GM21526 (cell line): ENCODE measurements at regions not wholly inside any gene's neighbourhood (a gene's known extent, or its start where the extent isn't known, plus 50 kb on each side); places are given as distances from the start of the nearest gene placed in this dataset.
"Not testable (repeated sequence)": the region's sequence is repeated elsewhere in the genome, so short reads cannot be mapped to it uniquely, and the experiment has no call there.

Experiments
- ATAC-seq: cut with Tn5 transposase; IDR thresholded peaks from one replicate; pipeline ENCODE4 v1.9.1; 2021; ENCODE audit warnings: moderate library complexity; ENCODE audit not compliant: unreplicated experiment, low FRiP score

DNA sequence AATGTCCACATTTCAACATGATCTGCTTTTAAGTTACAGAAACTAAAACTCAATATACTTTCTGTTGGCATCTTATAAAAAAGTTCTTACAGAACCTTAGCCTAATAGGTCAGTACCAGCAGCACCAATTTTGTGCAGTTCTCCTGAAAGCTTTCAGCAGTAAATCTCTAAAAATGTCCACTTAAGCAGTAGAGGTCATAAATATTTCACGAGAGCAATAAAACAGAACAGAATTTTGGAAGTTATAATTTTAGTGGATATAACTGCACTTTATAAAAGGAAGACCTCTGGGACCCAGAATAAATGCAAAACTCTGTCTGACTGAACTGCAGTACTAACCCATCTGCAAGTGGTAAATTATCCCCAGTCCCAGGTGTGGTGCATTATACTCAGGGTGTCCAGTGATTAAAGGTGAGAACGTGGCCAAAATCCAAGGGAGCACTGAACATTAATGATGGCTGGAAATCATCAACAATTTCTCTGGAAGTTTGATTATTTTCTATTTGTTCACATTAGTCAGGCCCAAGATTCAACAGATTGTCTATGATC, 172.6 kb upstream of the RSPO3 start:
- ATAC-seq = no peak

DNA sequence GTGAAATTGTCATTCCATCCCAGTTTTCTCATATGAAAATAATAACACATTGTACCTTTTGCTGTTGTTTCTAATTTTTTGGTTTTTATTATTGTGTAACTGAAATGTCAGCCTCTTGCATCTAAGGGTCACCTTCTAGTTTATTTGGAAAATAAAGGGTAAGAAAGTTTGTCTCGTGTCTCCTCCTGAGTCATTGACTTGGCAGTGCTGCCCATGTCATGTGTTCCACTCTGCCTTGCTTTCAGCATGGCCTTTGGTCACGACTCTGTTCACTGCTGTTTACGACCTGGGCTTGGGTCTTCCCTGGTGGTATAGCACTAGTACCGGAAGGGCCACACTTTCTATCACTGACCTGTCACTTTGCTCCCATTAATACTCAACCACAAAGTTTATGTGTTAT, 171.4 kb upstream of the RSPO3 start:
- ATAC-seq = no peak

DNA sequence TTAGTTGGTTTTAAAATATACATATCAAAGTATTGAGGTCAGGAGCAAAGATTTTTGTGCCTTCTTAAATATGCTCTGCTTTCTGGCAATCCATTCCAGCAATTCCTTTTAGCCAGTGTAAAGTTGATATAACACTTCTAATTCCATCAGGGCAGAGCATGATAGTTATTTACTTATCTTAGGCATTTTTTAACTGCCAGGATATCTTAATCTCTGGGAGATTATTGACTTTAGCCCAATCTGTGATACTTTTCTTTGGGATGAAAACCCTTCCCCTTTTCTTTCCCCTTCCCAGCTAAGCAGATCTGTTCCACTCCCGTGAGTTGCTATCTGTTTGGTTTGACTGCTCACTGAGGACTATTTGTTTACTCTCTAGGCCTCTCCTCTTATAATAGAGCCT, 168.7 kb upstream of the RSPO3 start:
- no peak for ATAC-seq

DNA sequence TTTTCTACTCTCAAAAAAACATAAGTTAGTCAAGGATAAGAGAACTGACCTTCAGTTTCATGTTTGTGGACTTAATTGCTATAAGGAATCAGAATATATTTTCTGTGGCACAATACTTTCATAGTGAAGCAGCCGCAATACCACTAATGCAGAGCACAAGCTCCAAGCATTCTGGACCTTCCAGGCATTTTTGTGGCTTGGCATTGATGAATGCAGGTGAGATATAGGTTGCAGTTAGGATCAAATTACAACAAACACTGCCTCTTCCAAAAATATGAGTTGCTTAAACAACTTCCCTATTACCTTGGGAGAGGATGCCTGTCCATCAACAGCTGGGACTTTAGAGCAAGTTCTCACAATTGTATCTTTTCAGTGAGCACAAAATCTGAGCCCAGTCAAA, 162.8 kb upstream of the RSPO3 start:
- no peak for ATAC-seq

DNA sequence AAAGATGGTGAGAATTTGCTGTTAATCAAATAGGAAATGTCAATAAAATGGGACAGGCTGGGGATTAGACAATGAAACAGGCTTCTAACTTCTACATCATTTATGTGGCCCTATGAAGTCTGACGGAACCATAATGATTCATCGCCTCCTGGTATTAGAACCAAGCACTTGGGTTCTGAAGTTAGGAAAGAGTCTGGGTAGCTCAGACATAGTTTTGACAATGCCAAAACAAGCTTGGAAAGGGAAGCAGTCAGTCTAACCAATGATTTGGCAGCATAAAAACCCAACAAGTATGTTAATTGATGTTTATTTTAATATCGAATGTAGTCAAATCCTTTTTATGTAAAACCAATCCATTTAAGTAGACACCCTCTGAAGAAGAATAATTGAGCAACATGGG, 160.8 kb upstream of the RSPO3 start:
- ATAC-seq = no peak

DNA sequence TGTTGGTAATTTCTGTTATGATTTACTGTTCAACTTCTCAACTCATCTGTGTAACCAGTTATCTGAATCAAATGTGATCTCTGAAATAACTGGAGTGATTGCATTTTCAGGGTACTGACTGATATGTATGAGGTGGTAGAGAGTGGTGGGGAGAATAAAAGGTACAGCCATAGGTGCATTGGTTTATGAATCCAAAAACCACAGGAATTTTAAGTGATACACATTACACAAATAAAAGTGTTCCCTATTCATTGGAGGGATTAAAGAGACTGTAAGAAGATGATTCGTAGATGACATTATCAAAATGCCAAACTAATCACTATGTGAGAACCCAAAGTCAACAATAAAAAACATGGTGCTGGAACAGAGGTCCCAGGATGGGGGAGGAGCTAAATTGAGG, 158.7 kb upstream of the RSPO3 start:
- no peak for ATAC-seq

DNA sequence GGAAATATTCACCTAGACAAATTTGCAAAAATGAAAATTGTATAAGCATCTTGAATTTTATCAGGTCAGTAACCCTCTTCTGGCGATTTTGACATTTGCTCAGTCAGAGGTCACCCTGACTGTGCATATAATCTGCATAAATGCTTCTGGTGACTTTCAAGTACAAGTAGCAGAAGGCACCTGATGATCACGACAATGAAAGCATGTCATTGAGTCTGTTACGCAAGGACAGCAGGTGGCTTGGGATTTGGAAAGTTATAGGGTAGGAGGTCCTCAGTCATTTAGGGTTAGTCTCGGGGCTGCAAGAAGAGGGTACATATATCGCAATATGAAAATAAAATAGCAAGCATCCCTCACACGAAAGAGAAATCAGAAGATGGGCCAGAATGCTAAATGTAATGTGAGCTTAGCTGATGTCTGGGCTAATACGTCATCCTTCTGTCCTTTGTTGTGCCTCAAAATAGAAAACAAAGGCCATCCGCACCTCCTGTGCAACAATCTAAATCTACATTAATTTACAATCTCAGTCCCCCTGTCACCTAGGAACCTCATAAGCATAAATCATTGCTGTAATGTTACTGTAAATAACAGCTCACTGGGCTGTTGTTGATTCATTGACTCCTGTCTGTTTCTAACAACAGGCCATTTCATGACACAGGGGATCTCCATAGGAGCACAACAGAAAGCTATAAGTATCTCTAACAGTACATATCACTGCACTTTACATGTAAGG, 155.2 kb upstream of the RSPO3 start:
- no peak for ATAC-seq

DNA sequence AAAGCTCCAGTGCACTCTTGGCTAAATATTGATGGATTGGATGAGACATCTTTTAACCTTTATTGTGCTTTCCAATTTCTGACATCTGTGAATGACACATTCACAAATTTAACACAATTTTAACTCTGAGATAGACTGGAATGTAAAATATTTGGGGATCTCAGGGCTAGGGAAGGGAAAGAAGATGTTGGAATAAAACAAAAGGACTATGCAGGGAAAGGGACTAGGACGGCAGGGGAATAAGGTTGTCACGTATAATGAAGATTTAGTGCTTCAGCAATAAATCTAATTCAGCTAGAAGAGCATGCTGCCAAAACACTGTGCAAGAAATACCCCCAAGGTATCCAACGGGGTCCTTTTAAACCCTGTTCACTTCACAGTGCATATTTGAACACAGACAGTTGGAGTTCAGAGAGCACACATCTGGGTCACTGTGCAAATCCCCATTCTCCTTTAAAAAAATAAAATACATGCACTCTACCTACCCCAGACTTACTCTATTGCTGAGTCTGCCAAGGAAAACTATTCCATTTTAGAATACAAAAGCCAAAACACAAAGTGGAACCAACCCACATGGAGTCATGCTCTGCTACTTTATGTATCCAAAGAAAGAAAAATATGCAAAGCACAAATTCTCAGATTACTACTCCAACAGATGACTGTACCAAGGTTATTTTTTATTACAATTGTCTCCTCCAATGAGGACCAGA, 151.0 kb upstream of the RSPO3 start:
- no peak for ATAC-seq

DNA sequence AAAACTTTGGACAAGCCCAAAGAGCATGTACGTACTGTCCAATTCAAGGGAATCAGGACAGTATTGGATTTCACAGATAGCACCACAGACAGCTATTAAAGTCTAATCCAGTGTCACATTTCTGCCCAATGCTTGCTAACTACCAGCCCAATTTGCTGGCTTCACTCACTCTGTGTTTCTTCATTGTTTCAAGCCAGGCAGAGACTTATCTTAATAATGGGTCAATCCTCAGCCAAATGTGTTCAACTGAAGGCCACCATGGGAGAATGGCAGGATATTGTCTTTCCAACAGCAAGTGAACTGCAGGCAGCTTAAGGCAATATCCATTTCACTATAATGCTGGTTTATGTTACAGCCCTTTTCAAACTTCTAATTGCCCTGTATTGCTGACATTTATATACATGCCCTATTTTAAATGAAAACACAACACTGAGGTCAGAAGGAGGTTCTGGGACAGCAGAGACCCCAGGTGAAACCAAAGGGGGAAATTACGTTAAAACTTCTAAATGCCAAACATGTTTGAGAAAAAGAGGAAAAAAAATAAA, 142.1 kb upstream of the RSPO3 start:
- ATAC-seq = no peak

DNA sequence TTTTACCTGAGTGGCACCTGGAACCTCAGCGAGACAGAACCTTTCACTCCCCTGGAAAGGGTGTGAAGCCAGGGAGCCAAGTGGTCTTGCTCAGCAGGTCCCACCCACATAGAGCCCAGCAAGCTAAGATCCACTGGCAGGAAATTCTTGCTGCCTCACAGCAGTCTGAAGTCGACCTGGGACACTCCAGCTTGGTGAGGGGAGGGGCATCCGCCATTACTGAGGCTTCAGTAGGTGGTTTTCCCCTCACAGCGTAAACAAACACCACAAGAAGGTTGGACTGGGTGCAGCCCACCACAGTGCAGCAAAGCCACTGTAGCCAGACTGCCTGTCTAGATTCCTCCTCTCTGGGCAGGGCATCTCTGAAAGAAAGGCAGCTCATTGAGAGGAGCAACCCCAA, 134.7 kb upstream of the RSPO3 start:
- no peak for ATAC-seq

DNA sequence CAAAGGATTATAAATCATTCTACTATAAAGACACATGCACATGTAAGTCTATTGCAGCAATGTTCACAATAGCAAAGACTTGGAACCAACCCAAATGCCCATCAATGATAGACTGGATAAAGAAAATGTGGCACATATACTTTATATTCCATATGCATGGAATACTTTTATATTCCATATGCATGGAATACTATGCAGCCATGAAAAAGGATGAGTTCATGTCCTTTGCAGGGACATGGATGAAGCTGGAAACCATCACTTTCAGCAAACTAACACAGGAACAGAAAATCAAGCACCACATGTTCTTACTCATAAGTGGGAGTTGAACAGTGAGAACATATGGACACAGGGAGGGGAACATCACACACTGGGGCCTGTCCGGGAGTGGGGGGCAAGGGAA, 130.3 kb upstream of the RSPO3 start:
- ATAC-seq = not testable (repeated sequence)

DNA sequence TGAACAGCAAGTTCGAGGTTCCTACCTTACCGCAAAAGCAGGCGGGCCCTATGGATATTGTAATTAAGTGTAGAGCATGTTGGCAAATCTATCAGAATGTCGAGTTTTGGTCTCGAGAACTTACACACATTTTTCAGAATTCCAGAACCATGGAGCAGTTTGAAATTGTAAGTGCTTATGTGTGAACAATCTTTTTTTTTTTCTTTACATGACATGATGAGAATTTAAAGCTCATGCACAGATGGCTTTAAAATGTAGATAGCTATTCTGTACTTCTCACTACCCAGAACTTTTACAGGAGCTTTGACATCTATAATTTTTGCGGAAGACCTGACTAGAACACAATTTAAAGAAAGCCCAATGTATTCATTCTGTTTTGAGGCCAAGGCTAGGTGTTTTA, 117.8 kb upstream of the RSPO3 start:
- ATAC-seq = no peak

DNA sequence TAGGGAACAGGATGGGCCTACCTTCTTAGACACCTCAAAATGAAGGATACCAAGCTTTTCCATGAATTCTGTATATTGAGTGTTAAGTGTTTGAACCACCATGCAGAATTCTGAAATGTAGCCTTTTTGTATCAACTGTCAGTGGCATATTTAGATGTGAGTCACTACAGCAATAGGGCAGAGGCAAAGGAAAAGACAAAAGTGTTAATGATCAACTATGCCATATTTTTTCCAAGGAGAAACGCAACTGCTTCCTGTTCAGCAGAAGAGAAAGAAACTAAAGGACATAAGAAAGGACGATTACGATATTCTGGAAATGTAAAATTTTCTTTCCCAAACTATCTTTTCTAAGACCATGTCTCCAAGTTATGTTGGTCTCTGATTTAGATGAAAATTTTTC, 104.6 kb upstream of the RSPO3 start:
- ATAC-seq = no peak

DNA sequence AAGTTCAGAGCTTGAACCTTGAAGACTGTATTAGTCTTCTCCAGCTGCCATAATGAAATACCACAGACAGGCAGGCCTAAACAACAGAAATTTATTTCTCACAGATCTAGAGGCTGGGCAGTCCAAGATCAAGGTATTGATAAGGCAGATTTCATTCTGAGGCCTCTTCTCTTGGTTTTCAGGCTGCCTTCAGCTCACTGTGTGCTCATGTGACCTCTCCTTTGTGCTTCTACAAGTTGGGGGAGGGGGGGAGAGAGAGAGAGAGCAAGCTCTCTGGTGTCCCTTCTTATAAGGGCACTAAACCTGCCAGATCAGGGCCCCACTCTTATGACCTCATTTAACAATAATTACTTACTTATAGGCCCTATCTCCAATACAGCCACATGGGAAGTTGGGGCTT, 102.6 kb upstream of the RSPO3 start:
- ATAC-seq = no peak

DNA sequence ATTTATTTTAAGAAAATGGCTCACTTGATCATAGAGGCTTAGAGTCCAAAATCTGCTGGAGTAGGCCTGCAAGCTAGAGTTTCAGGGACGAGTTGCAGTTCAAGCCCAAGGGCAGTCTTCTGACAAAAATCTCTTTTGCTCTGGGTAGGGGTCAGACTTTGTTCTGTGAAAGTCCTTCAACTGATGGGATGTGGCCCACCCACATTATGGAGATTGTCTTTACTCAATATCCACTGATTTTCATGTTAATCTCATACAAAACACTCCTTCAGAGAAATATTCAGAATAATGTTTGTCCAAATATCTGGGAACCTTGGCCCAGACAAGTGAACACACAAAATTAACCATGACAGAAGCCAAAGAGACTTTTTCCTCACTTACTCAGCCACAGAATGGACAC, 98.6 kb upstream of the RSPO3 start:
- ATAC-seq = no peak

DNA sequence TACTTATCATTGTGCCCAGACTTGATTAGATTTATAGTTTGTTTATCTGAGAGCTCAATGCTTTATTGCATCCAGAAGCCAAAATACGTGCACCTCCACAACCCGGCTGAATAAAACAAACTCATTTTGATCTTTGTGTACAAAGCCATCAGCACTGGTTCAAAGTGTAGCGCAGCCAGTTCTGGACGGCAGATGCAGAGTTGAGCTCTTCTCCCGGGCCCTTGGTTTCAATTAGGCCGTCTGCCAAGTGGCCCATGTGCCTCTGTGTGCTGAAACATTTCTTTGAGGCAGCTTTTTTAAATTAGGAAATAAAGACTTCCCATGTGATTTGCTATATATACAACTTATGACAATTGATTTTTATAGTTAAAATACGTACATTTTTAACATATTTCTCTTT, 96.2 kb upstream of the RSPO3 start:
- ATAC-seq = no peak

DNA sequence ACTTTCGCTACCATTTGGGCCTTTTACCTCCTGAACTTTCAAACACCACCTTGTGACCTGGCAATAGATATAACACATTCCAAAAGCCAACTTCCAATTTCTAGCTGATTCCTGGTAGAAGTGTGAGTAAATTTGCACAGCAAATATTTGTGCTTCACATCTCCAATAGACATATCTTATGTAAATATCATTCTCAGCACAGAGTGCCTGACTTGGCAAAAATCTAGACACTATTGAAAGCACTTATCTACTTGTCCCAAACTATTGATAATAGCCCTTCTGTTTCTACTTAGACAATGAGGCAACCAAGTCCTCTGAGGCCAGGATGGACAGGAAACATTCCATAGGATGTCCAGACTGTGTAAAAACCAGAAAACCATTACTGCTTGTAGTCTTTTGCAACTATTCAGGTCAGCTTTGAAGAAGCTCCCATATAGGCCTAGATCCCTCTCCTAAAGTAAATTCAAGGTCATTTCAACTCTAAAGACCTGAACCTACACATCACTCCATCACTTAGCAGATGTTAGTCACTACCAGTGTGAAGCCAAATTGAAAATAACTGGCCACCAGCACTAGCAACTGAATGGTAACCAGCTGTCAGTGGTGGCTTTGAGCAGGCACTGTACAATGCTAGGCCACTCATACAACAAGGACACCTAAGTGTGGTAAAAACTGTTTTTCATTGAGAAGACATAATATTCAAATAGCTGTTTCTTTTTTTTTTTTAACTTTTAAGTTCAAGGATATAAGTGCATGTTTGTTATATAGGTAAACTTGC, 95.3 kb upstream of the RSPO3 start:
- no peak for ATAC-seq

DNA sequence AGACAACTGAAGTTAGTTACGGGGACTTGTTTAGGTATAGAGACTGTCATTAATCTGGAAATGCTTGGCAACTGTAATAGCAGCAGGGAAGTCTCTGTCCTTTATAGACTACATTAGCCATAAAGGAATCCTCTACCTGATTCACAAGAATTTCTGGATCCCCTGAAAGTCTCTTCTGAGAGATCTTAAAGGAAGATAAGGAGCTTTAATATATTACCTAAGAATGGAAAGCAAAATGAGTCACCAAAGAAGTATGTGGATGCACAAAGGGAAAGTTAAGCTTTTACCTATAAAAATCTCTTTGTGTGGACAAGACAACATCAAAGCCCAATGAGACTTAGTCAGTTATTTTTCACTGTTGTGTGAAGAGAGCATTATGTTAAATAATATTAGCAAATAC, 92.2 kb upstream of the RSPO3 start:
- no peak for ATAC-seq

DNA sequence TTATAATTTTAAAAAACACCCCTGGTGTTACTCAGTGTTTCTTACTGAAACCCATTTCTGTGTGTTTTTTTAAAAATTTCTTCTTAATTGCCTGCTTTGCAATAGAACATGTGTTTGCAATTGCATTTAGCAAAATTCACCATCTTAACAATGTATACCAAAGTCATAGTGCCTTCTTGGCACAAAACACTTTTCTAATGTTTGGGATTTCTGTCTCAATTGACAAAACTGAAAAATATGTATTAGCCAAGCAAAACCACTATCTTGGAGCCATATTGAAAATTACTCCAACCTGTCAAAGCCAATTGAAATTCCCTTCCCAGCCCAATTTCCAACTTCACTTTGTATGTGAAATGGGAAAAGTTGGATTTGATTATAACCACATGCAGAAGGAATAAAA, 88.4 kb upstream of the RSPO3 start:
- ATAC-seq = no peak

DNA sequence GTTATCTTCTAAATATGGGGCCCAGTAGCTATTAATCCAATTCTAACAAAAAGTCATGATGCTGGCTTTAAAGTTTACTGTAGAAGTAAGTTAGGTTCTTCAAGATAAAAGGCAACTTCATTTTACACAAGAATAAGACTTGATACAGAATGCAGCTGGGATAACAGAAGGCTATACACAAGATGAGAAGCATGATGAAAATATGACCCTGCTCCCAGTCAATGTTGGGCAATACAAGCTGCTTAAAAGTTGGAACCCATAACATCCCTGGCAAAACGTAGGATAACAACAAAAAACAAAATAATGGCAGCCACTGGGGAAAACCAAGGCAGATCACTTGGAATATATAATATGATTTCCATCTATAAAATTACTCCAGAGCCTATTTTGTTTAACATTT, 87.6 kb upstream of the RSPO3 start:
- no peak for ATAC-seq

DNA sequence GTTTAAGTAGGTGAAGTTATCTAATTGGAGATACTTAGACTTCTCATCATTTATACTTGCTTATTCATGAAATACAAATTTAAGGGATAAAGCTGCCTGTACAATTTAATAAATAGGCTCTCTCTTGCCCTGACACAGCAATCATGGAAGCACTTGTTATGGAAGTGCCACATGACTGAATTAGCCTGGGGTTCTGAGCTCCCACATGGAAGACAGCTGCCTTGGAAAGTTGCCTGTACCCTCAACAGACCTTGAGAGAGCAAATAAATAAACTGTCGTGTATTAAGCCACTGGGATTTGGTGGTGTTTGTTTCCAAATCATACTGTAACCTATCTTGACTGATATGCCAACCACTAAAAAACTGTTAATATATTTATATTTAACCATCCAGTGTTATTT, 87.0 kb upstream of the RSPO3 start:
- ATAC-seq = no peak
